GM23248 (cell line): ENCODE measurements at regions not wholly inside any gene's neighbourhood (a gene's known extent, or its start where the extent isn't known, plus 50 kb on each side); places are given as distances from the start of the nearest gene placed in this dataset.

Source experiments
- EZH2 ChIP-seq: fragments of 200-600 bp; sonication (generic); IDR thresholded peaks from 2 replicates; pipeline ENCODE4 v1.6.1; 2018; ENCODE audit warnings: antibody characterized with exemption, mild to moderate bottlenecking; ENCODE audit not compliant: insufficient read depth, poor library complexity, severe bottlenecking
- EZH2phosphoT487 ChIP-seq: fragments of 200-600 bp; sonication (generic); IDR thresholded peaks from 2 replicates; pipeline ENCODE4 v1.6.1; 2018; ENCODE audit warnings: antibody characterized with exemption, moderate library complexity, mild to moderate bottlenecking, low read depth; ENCODE audit not compliant: insufficient read depth

DNA sequence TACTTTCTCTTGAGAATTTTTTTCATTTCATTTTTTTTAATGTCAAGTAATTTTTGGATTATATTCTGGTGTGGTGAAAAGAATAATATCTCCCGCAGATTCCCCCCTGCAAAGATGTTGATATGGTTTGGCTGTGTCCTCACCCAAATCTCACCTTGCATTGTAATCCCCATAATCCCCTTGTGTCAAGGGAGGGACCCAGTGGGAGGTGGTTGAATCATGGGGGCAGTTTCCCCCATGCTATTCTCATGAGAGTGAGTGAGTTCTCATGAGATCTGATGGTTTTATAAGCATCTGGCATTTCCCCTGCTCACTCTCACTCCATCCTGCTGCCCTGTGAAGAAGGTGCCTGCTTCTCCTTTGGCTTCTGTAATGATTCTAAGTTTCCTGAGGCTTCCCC, 58.7 kb upstream of the PMEPA1 start:
- TF ChIP-seq EZH2 (no peak), EZH2phosphoT487 (no peak)
